Muscle of arm (tissue), 1 donor: ENCODE measurements at regions not wholly inside any gene's neighbourhood (a gene's known extent, or its start where the extent isn't known, plus 50 kb on each side); places are given as distances from the start of the nearest gene placed in this dataset.
"Not testable (repeated sequence)": the region's sequence is repeated elsewhere in the genome, so short reads cannot be mapped to it uniquely, and the experiment has no call there.

Experiments used
- DNase-seq: peaks from one replicate; pipeline ENCODE4 v3.0.0-alpha.2; 2013

DNA sequence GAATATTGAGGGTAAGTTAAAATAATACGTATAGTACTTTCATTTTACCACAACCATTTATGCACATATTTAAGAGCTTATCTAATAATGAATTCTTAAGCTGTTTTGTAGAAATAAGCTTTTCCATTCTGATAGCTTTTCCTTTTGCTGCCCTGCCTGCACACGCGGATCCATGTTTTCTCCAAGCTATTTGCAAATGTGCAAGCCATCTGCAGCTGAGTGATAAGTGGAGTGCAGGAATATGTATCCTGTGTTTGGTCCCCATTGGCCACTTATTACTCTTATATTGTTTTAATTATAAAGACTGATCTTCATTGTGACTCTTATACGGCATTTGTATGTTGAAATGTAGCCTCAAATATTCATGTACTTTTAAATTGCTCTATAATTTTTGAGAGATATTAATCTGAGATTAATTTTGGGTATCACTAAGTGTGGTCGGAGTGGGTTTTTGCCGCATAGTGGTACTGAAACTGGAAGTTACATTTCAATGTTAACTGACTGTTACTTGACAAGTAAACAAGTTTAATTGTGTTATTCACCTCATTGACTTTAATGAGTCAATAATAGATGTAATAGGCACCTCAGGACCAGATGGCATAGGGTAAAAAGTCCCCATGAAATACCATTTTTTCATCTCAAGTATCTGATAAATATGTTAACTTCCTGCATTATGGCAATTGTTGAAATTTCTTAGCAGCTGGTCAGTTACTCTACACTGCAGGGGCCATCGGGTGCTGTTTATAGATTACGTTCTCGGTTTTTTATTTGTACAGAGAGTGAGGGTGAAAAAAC is 1567.4 kb downstream of the EFNB2 start:
- DNase-seq = no peak

GRCh38 chr13:104967376-104967775 is 1568.1 kb downstream of the EFNB2 start:
- DNase-seq = no peak

GRCh38 chr13:104962411-104962810 is 1573.1 kb downstream of the EFNB2 start:
- no peak for DNase-seq

DNA sequence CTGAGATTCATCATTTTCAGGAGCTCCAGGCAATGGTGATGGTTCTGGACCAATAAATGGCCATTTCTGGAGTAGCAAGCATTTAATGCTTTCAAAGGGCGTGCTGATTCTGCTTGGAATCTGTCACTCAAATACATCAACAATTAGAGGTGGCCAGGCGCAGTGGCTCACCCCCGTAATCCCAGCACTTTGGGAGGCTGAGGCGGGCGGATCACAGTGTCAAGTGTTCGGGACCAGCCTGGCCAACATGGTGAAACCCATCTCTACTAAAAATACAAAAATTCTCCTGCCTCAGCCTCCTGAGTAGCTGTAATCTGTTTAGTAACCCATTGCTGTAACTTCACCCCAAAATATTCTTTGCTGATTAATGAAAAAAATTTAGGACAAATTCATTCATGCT is 1574.2 kb downstream of the EFNB2 start:
- no peak for DNase-seq

DNA sequence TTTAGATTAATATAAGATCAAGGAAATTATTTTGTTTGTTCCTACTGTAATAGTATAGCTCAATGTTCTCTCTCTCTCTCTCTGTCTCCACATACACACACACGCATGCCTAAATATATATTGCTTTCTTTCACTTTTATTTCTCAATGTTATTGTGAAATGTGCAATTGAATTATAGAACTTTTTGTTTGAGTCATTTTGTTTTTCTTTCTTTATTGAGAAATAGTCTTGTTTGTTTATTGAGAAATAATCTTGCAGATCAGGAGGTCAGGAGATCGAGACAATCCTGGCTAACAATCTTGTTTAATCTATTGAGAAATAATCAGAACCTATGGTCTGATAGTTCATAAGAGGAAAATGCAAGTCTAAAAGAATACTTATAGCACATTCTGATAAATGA is 1581.3 kb downstream of the EFNB2 start:
- no peak for DNase-seq

DNA sequence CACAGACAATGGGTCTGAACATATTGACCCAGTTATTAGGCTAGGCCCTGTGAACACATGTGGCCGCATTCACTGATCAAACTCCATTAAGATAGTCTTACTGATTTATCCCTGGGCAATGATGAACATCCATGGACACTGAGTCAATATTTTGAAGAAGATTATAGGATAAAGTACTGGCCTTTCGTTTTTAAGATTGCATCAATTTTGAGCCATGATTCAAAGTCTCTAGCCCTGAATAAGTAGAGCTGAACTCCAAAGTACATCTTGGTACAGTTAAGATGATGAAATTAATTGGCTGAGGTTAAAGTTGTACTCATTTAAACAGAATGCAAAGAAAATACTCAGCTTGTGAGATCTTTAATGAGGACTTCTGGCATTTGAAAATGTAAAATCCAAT is 1581.9 kb downstream of the EFNB2 start:
- DNase-seq = no peak

DNA sequence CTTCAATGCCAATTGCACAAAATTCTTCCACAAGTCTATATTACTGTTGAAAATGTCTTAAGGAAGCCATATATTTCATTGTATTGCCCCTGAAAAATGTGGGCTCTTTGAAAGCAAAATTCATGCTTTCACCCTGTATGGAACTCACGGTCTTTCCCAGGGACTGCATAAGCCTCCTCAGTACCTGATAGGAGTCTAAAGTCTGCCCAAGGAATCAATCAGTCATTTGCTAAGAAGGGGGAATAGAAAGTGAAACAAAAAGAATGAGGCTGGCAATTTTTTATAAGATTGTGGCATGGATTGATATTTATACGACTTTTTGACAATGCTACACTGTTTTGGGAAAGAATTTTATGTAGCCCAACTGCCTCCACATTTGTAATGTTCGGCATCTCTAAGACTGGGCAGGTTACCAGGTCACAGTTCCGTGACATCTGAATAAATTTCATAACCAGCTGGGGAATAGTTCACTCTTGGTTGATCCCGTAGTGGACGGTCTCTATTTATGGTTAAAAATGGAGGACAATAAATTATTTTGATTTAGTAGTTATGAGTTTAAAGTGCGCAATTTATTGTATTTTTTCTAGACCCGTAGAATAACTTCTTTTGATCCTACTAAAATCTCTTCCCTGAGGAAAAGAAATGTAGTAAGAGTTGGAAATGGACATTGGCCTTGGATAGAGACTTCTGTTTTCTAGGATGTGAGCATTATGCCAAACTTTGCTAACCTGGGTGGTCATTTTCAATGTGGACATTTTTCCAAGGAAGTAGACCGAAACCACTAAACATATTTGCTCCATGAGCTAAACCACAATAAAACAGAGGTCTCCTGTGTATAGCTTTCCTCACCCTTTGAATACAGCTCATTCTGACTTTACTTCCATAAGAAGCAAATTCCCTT is 1585.4 kb downstream of the EFNB2 start:
- peak; percentile 84 for DNase-seq

- no peak for DNase-seq
Measured at GRCh38 chr13:104944176-104944575, 1591.3 kb downstream of the EFNB2 start.

DNA sequence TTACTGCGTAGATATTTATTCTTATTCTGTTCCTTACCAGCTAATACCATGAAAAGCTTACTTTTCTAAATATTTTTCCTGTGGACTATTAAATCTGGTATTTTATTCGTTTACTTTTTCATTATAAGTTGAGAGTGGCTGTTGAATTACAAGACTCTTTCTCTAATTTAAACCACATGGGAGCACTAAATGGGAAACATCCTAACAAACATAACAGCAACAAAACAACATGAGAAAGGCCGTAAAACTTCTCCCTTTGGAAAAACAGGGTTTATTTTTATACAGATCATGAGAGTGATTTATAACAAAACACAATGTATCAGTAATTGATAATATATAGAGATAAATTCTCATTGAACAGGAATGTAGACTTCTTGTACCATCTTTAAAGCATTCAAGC is 1592.1 kb downstream of the EFNB2 start:
- no peak for DNase-seq

DNA sequence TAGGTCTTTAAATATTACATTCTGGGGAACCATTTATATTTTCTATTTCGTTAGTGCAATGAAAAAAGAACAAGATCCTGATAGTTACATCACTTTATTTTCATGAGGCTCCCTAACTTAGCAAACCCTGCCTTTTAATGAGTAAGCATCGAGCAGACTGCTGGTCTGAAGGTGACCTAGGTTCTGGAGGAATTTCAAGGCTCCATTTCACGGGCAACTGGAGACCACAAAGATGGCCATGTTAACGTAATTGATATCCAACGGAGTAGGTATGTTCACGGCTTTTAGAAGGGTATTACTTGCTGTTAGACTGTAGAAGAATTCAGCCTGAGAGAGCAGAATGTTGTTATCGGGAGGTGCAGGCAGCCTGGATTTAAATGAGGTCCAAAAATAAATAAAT is 1597.6 kb downstream of the EFNB2 start:
- no peak for DNase-seq

GRCh38 chr13:104936304-104936703 is 1599.2 kb downstream of the EFNB2 start:
- no peak for DNase-seq

GRCh38 chr13:104920513-104920912 is 1614.9 kb downstream of the EFNB2 start:
- DNase-seq = not testable (repeated sequence)

GRCh38 chr13:104920091-104920490 is 1615.4 kb downstream of the EFNB2 start:
- no peak for DNase-seq

DNA sequence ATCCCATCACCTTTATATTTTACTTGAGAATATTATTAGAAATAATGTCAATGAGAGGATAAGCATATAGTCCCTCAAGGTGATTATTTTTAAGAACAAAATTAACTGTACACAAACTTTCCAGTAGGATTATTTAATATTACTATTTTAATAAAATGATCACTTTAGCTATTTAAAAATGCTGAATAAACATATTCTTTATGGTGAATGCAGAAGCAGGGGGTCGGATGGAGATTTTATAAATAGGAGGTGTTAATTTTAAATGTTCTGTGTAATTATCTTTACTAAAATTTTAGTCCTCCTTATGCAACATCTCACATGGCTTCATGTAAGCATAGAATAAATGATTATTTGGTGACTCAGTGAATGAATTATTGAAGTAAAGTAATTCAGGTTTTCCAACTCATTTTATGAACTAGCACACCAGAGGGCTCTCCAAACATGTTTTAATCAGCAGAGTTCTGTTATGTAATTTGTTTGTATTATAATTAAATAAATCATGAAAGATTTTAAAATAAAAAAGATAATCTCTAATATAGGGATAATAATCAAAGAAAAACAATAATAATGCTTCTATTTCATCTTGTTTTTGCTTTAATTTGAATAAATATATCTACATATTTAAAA is 1635.2 kb downstream of the EFNB2 start:
- DNase-seq = no peak

GRCh38 chr13:104898484-104898883 is 1637.0 kb downstream of the EFNB2 start:
- DNase-seq = no peak

DNA sequence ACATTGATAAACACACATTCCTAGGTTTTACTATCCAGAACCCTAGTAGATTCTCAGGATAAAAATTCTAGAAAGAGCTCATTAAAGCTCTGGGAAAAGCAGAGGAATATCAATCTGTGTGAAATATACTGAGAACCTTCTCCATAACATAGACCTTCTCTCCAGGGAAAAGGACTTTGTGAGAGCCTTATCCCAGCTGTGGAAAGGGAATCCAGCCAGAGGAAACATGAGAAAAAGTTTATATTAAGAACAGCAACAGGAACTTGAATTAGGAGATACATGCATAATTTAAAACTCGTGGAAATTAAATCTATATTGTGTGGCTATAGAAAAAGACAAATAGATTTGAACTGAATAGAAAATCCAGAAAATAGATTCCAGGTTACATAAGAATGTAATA is 1639.9 kb downstream of the EFNB2 start:
- DNase-seq = peak; percentile 34

DNA sequence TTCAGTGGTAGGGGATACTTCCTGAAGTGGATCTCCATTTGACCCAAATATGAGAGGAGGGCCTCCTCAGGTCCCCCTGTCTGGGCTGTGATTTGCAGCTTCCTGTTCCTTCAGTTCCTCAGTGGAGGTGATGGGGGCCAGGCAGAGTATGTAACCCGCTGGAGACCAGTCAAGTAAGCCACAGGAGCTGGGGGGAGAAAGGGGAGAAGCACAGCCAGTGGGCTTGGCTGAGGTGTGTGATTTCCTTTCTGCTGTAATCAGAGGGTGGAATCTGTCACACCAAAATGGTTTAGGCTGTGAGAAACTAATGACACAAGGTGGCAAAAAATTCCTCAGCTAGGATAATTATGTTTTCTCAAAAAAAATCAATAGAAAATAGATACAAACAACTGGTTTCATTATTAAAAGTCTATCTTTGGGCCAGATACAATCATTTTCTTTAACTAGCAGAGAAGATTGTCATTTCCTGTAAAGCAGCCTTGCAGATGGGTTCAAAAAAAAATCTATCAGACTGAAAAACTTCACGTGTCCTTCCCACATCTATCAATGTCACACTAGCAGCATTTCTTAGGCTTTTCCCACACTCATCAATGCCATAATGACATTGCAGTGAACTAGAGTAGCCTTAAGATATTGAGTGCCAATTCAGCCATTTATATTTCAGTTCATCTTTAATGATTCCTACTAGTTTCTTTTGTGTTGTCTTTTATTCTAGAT is 1660.3 kb downstream of the EFNB2 start:
- no peak for DNase-seq

- DNase-seq = no peak
Measured at GRCh38 chr13:104872153-104872552, 1663.3 kb downstream of the EFNB2 start.

- DNase-seq = no peak
Measured at GRCh38 chr13:104871456-104871855, 1664.0 kb downstream of the EFNB2 start.

GRCh38 chr13:104869501-104869900 is 1666.0 kb downstream of the EFNB2 start:
- DNase-seq = no peak

DNA sequence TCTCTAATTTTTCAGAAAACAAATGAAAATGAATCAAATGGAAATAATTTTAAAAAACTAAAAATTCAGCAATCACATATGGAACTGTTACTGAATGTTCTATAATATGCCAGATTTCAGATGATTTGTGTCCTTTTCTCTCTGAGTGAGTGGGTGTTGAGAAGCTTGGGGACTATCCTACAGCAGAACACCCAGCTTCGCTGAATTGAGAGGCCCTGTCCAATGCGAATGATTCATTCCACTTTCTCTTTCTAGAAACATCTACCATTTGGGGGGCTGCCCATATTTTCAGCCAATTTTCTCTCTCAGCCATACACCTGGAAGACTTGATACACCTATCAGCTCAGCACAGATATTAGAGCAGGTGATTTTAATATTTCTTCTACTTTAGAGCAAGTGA is 1666.7 kb downstream of the EFNB2 start:
- DNase-seq = no peak

GRCh38 chr13:104855581-104855980 is 1679.9 kb downstream of the EFNB2 start:
- DNase-seq = no peak
